A673 (cell line): ENCODE measurements at regions not wholly inside any gene's neighbourhood (a gene's known extent, or its start where the extent isn't known, plus 50 kb on each side); places are given as distances from the start of the nearest gene placed in this dataset.

Source experiments
- CTCF ChIP-seq: fragments of 300-800, 200-600 bp; sonication (generic); conservative IDR thresholded peaks from 2 replicates; pipeline ENCODE4 v1.5.1; 2017; ENCODE audit warnings: low read depth, mild to moderate bottlenecking, antibody characterized with exemption, low read length, moderate library complexity, mixed read lengths
- EZH2 ChIP-seq: fragments of 200-600 bp; sonication (generic); IDR thresholded peaks from 2 replicates; pipeline ENCODE4 v1.6.1; 2017; ENCODE audit warnings: borderline replicate concordance, low read depth, mild to moderate bottlenecking, mixed read lengths, antibody characterized with exemption, low read length; ENCODE audit not compliant: poor library complexity, severe bottlenecking

GRCh38 chr1:215360758-215361157 is 206.3 kb upstream of the KCTD3 start:
- TF ChIP-seq CTCF (no peak), EZH2 (no peak)
